GM18951 (cell line): ENCODE measurements at regions not wholly inside any gene's neighbourhood (a gene's known extent, or its start where the extent isn't known, plus 50 kb on each side); places are given as distances from the start of the nearest gene placed in this dataset.

Source experiments
- POLR2A ChIP-seq: IDR thresholded peaks from 4 replicates; pipeline ENCODE4 v1.6.1; 2011; ENCODE audit warnings: mild to moderate bottlenecking; ENCODE audit not compliant: insufficient read length, insufficient read depth; ENCODE audit errors: extremely low read depth
- in situ Hi-C: fragments of 300-500 bp; cut with MboI; formaldehyde crosslinking; loops from one replicate; pipeline ENCODE4 v1.12.0; 2022; ENCODE audit warnings: low sequenced_read_pairs, mixed read lengths, inconsistent platforms; ENCODE audit not compliant: unreplicated experiment

- no peak for TF ChIP-seq POLR2A
- in situ Hi-C loops, result no loop called here
Measured at GRCh38 chr20:60676011-60676410, 576.0 kb upstream of the CDH4 start.

GRCh38 chr20:60677819-60678218 lies 574.2 kb upstream of the CDH4 start:
- in situ Hi-C loops, result no loop called here
- TF ChIP-seq POLR2A, result no peak

GRCh38 chr20:60680554-60680953 lies 571.5 kb upstream of the CDH4 start:
- TF ChIP-seq POLR2A, result no peak
- in situ Hi-C loops, result no loop called here

GRCh38 chr20:60687213-60687612 lies 564.8 kb upstream of the CDH4 start:
- in situ Hi-C loops, result no loop called here
- no peak for TF ChIP-seq POLR2A

GRCh38 chr20:60690771-60691170 lies 561.3 kb upstream of the CDH4 start:
- in situ Hi-C loops, result no loop called here

GRCh38 chr20:60691966-60692615 lies 560.0 kb upstream of the CDH4 start:
- in situ Hi-C loops, result no loop called here
- no peak for TF ChIP-seq POLR2A

More at GRCh38 chr20:60690771-60691170, 561.3 kb upstream of the CDH4 start:
- no peak for TF ChIP-seq POLR2A

- in situ Hi-C loops, result no loop called here
- no peak for TF ChIP-seq POLR2A
Measured at GRCh38 chr20:60693496-60694133, 558.4 kb upstream of the CDH4 start.

GRCh38 chr20:60694763-60695162 lies 557.3 kb upstream of the CDH4 start:
- in situ Hi-C loops, result no loop called here
- no peak for TF ChIP-seq POLR2A

GRCh38 chr20:60695226-60696000 lies 556.6 kb upstream of the CDH4 start:
- TF ChIP-seq POLR2A, result no peak
- in situ Hi-C loops, result no loop called here

GRCh38 chr20:60697252-60697651 lies 554.8 kb upstream of the CDH4 start:
- TF ChIP-seq POLR2A, result no peak
- in situ Hi-C loops, result no loop called here

GRCh38 chr20:60700728-60701127 lies 551.3 kb upstream of the CDH4 start:
- in situ Hi-C loops, result no loop called here
- TF ChIP-seq POLR2A, result no peak

GRCh38 chr20:60704147-60704546 lies 547.9 kb upstream of the CDH4 start:
- TF ChIP-seq POLR2A, result no peak
- in situ Hi-C loops, result no loop called here

- in situ Hi-C loops, result no loop called here
- no peak for TF ChIP-seq POLR2A
Measured at GRCh38 chr20:60713396-60713795, 538.7 kb upstream of the CDH4 start.

GRCh38 chr20:60715172-60715571 lies 536.9 kb upstream of the CDH4 start:
- in situ Hi-C loops, result no loop called here
- TF ChIP-seq POLR2A, result no peak
